Epidermal melanocyte (primary cell): ENCODE measurements at regions not wholly inside any gene's neighbourhood (a gene's known extent, or its start where the extent isn't known, plus 50 kb on each side); places are given as distances from the start of the nearest gene placed in this dataset.

Experiments
- DNase-seq: peaks from one replicate; pipeline ENCODE4 v3.0.0; 2011; ENCODE audit warnings: low spot score; ENCODE audit not compliant: insufficient read length

GRCh38 chrX:40485102-40485826 lies 95.5 kb upstream of the ATP6AP2 start:
- DNase-seq: no peak

- DNase-seq: no peak
Observed at GRCh38 chrX:40484408-40485091, 96.2 kb upstream of the ATP6AP2 start.

GRCh38 chrX:40483502-40483901 lies 97.3 kb upstream of the ATP6AP2 start:
- no peak for DNase-seq

GRCh38 chrX:40479777-40480318 lies 100.9 kb upstream of the ATP6AP2 start:
- DNase-seq: no peak

GRCh38 chrX:40478474-40479065 lies 102.2 kb upstream of the ATP6AP2 start:
- no peak for DNase-seq

DNA sequence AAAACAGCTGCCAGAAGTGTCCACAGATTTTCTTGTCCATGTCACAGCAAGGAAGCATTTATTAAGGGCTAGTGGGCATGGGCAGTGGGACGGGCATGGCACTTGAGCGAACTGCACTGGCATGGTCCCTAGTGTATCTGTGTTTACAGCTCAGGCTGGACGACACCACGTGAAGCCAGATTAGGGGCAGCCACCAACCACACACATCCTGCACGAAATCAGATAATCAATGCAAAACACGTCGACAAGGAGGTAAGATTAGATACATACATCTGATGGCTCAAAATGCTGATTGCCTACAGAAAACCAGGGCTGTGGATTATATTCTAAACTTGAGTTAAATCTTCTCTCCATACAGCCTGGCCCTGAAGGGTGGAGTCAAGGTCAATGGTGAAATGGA lies 103.8 kb upstream of the ATP6AP2 start:
- DNase-seq: no peak

- DNase-seq: no peak
Observed at GRCh38 chrX:40474645-40475044, 106.1 kb upstream of the ATP6AP2 start.

DNA sequence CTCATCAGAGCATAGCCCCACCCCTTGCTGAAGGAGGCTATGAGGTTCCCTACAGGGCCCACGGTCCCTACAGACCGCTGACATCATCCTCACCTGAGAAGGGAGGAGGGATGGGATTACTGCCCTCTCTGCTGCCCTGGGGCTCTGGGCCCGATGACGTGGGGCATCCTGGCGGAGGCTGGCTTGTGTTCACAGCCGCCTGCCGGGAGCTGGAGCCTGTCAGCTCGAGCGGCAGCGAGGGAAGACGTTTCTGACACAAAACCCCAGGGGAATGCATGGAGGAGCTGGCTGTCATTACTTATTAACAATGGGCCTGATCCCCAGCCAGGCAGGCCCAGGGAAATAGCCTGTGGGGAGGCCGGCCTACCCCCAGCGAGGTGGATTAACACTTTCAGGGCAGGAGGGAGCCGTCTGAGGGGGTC lies 106.6 kb upstream of the ATP6AP2 start:
- no peak for DNase-seq

- DNase-seq: no peak
Observed at GRCh38 chrX:40473460-40474204, 107.1 kb upstream of the ATP6AP2 start.

DNA sequence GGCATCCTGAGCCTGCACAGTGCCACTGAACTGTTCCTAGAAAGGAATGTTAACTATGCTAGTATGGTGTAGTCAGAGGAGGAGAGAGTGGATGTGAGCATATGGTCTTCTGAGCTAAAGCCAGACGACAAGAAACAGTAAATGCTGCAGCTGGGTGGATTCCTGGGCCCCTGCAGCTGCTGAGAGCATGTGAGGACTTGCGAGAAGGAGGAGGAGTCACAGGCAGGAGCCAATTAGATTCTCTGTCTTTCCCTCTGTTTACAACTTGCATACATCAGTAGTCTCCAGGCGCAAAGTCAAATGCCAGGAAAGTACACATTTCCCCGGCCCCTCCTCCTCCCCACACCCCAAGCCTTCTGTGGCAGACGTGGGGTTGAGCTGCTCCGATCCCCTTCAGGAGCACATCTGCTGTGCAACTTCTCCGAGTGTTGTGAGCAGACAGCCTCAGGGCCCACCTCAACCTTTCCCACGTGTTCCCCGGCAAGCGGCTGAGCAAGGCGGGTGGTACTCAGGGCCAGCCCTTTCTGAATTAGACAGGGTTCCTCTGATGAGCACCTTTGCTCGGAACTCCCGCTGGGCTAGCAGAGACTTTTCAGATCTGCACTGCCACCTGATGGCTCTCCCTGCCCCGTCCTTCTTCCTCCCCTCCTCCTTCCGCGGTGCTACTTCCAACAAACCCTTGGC lies 108.7 kb upstream of the ATP6AP2 start:
- peak; percentile 23 for DNase-seq

DNA sequence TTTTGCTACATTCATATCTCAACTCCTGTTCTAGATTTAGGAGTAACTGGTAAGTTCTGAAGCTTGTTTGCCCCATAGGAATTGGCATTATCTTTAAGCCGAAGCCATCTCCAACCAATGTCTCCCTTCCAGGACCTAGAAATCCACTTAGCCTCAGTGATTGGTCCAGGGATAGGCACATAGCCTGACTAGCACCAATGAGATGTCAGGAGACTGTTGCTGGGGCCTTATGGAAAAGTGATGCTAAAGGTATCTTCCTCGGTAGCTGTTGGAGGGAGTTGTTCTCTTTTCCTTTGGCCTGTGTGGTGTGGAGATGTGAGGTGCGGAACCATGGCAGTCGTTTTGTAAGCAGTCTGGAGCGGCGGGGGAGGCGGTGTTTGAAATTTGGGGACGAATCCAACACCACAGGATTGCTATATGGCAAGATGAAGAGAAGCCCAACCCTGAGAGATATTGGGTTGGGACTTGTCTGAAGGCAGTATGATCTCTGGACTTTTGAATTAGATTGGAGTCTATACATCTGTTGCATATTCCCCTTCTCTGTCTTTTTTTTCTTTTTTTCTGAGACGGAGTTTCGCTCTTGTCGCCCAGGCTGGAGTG lies 109.8 kb upstream of the ATP6AP2 start:
- no peak for DNase-seq

GRCh38 chrX:40469316-40469715 lies 111.5 kb upstream of the ATP6AP2 start:
- DNase-seq: no peak

- peak; percentile 25 for DNase-seq
Observed at GRCh38 chrX:40468033-40468846, 112.5 kb upstream of the ATP6AP2 start.

DNA sequence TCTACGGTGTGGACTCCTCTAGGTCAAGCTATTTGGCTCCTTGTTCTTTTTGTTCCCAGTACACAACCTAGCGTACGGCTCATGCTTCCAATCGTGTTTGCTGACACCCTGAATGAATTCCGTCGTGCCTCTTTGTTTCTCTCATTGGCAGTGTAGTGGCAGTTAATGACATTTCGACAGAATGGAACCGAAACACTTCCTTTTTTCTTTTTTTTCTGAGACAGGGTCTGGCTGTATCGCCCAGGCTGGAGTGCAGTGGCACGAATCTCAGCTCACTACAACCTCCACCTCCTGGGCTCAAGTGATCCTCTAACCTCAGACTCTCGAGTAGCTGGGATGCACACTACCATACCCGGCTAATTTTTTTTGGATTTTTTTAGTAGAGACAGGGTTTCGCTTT lies 113.3 kb upstream of the ATP6AP2 start:
- no peak for DNase-seq

- no peak for DNase-seq
Observed at GRCh38 chrX:40465735-40466551, 114.8 kb upstream of the ATP6AP2 start.

DNA sequence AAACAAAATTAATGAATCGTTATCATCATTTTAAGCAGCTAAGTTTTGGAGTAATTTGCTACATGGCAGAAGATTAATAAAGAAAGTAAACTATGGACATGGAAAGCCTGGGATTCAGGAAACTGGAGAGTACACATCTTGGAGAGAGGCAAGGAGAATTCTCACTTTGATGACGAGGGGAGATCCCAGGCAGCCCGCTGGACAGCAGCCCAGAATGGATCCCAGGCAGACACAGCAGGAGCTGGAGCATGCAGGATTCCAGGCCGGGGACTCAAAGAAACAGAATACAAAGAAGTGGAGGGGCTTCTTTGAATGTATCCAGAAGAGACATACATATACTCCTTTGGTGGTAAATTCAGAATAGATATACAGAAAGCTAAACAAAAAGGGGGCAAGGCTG lies 118.0 kb upstream of the ATP6AP2 start:
- no peak for DNase-seq

GRCh38 chrX:40460926-40461325 lies 119.8 kb upstream of the ATP6AP2 start:
- no peak for DNase-seq

DNA sequence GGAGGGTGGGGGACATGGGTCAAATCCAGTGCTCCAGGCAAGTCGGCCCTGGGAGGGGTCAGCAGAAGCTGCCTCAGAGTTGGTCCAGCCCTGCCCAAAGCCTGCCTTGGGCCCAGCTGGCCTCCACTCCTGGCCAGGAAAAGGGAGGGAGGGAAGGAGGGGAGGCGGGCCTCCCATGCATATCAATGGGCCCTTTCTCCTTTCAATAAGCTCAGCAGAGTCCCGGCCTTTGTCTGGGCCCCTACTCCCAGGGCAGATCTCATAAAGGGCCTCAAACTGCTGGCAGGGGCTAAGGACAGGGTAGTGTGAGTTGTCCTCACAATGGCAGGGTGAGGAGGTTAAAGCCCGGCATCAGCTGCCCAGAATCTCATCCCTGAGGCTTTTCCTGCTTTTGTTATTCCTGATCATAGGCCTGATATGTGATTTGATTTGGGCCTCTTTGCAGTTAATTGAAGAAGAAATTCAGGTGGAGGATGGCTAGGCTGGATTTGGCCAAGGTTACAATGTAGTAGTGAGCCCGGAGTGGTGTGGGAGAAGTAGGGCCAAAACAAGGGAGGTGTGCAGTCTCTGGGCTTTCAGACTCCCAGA lies 121.1 kb upstream of the ATP6AP2 start:
- DNase-seq: no peak

DNA sequence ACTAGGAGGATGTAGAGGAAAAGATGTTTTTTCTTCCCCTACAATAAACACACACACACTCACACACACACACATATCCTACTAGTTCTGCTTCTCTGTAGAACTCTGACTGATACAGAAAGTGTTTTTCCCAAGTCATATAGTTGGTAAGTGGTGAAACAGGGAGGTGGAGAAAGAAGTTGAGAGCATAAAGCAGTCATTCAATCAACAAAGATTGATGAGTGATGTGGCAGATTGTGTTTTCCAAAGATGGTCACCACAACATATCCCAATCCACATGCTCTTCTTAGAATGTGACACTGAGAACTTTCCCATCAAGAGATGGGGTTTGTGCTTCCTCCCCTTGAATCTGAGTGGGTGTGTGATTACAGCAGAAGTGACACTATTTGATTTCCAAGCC lies 123.4 kb upstream of the ATP6AP2 start:
- DNase-seq: no peak
